GM21390 (cell line): ENCODE measurements at regions not wholly inside any gene's neighbourhood (a gene's known extent, or its start where the extent isn't known, plus 50 kb on each side); places are given as distances from the start of the nearest gene placed in this dataset.

Experiments
- ATAC-seq: cut with Tn5 transposase; IDR thresholded peaks from one replicate; pipeline ENCODE4 v1.9.1; 2021; ENCODE audit not compliant: unreplicated experiment

GRCh38 chr2:136482006-136482405, 283.3 kb upstream of the THSD7B start:
- no peak for ATAC-seq

GRCh38 chr2:136479696-136480095, 285.6 kb upstream of the THSD7B start:
- ATAC-seq = no peak

- ATAC-seq = no peak
Observed at GRCh38 chr2:136468799-136469369, 296.5 kb upstream of the THSD7B start.

GRCh38 chr2:136452528-136452927, 312.8 kb upstream of the THSD7B start:
- no peak for ATAC-seq

GRCh38 chr2:136448986-136449780, 316.2 kb upstream of the THSD7B start:
- ATAC-seq = no peak

GRCh38 chr2:136448432-136448831, 316.9 kb upstream of the THSD7B start:
- ATAC-seq = no peak

GRCh38 chr2:136444323-136444722, 321.0 kb upstream of the THSD7B start:
- ATAC-seq = no peak

- no peak for ATAC-seq
Observed at GRCh38 chr2:136443661-136444060, 321.7 kb upstream of the THSD7B start.

GRCh38 chr2:136441979-136442714, 323.2 kb upstream of the THSD7B start:
- no peak for ATAC-seq

- ATAC-seq = no peak
Observed at GRCh38 chr2:136439064-136439676, 321.2 kb upstream of the CXCR4 start.

- ATAC-seq = no peak
Observed at GRCh38 chr2:136437461-136437860, 319.5 kb upstream of the CXCR4 start.

GRCh38 chr2:136436936-136437335, 319.0 kb upstream of the CXCR4 start:
- no peak for ATAC-seq

GRCh38 chr2:136434251-136434715, 316.3 kb upstream of the CXCR4 start:
- no peak for ATAC-seq

GRCh38 chr2:136433261-136433660, 315.3 kb upstream of the CXCR4 start:
- no peak for ATAC-seq

GRCh38 chr2:136424112-136424511, 306.2 kb upstream of the CXCR4 start:
- ATAC-seq = no peak

GRCh38 chr2:136423516-136423996, 305.6 kb upstream of the CXCR4 start:
- ATAC-seq = peak; percentile 100

GRCh38 chr2:136422512-136422911, 304.6 kb upstream of the CXCR4 start:
- no peak for ATAC-seq

GRCh38 chr2:136420346-136420745, 302.4 kb upstream of the CXCR4 start:
- ATAC-seq = no peak

- ATAC-seq = no peak
Observed at GRCh38 chr2:136411946-136412345, 294.0 kb upstream of the CXCR4 start.

GRCh38 chr2:136410673-136411072, 292.7 kb upstream of the CXCR4 start:
- no peak for ATAC-seq

- ATAC-seq = no peak
Observed at GRCh38 chr2:136408795-136409194, 290.8 kb upstream of the CXCR4 start.
